ENCODE measurements at regions not wholly inside any gene's neighbourhood (a gene's known extent, or its start where the extent isn't known, plus 50 kb on each side); places are given as distances from the start of the nearest gene placed in this dataset.

GRCh38 chr14:101328412-101329028, 232.8 kb upstream of the DIO3 start:
- Histone ChIP-seq H4K20me1 (ENCODE audit: insufficient read depth, low read length) (no peaks in the 10 kb centered on the region), H3K36me3 (replicated peaks in 1 of 2; ENCODE audit: control insufficient read depth in 1 of 2, insufficient read depth in 2 of 2, low read length in 2 of 2) (no peaks in the 10 kb centered on the region), H3K4me3 (replicated peaks in 1 of 3; ENCODE audit: insufficient read depth in 1 of 3, low read depth in 2 of 3, low read length in 3 of 3) (peak overlapping the region in 1 of 3 experiments; percentile 9; a peak in 1 of 6 replicates), H2AFZ (ENCODE audit: low read length) (no peak overlapping the region), H3K27ac (ENCODE audit: extremely low read length, insufficient read depth, low read length) (peak overlapping the region; percentile 52), H3K27me3 (ENCODE audit: control insufficient read depth in 1 of 2, insufficient read depth in 2 of 2, low read length in 2 of 2) (no peaks in the 10 kb centered on the region; a peak in 1 of 5 replicates), H3K4me2 (ENCODE audit: low read depth, low read length) (peak overlapping the region; percentile 60), H3K9me3 (ENCODE audit: low read length) (peaks cover 10% of the 10 kb centered on the region), H3K9ac (ENCODE audit: insufficient read depth, low read depth, low read length) (no peak overlapping the region), H3K4me1 (ENCODE audit: insufficient read depth, low read length) (peaks cover 87% of the 10 kb centered on the region), H3K79me2 (ENCODE audit: insufficient read depth, low read length) (no peaks in the 10 kb centered on the region)
- CTCF ChIA-PET (ENCODE audit: low intra/inter-chr PET ratio, low total read pairs) = no interaction called here
- intact Hi-C loops (cut with micrococcal nuclease; ENCODE audit: unreplicated experiment) (no loop called here), in situ Hi-C loops (cut with HindIII; ENCODE audit: extremely low pct_ligation_motif_present, low pct_unique_long_range_greater_than_20kb) (no loop called here)
- FAIRE-seq (peak; percentile 95), ATAC-seq (peak; percentile 90), DNase-seq (ENCODE audit: low spot score) (peak; percentile 78)
- POLR2A ChIA-PET = interaction anchor here (1.0 to 3.5 kb wide), 2 partner anchors 39 to 513 kb away, joined by 5 to 51 read pairs; no protein-coding TSS in a partner anchor
- WGBS (ENCODE audit: low lambda C conversion rate) = 19% methylated on average over 10 of the region's 10 CpGs
- no TSS peak for BruUV-seq (replicated peaks)
- TF ChIP-seq SIN3A (IDR thresholded peaks at IDR 0.05; ENCODE audit: borderline replicate concordance, low read depth, low read length) (no peak), BCL3 (CRISPR knock-in tag; IDR thresholded peaks at IDR 0.05) (no peak), ZNF589 (CRISPR knock-in tag; conservative IDR thresholded peaks at IDR 0.05) (no peak), KDM6A (CRISPR knock-in tag; IDR thresholded peaks at IDR 0.05; ENCODE audit: low read depth) (peak; percentile 61; the same call in 1 of the 2 replicates), ZBTB33 (CRISPR knock-in tag; IDR thresholded peaks at IDR 0.05) (no peak), KDM5A (IDR thresholded peaks at IDR 0.05; ENCODE audit: borderline replicate concordance, low read length) (no peak), SOX6 (IDR thresholded peaks at IDR 0.05) (no peak), SOX6 (CRISPR knock-in tag; IDR thresholded peaks at IDR 0.05) (peak; percentile 42; the same call in 1 of the 2 replicates), FOXC1 (CRISPR knock-in tag; IDR thresholded peaks at IDR 0.05; ENCODE audit: borderline replicate concordance) (0 out of 2 replicates have a peak, but pooled peaks have one; percentile 16), ZNF441 (CRISPR knock-in tag; IDR thresholded peaks at IDR 0.05; ENCODE audit: borderline replicate concordance) (0 out of 2 replicates have a peak, but pooled peaks have one; percentile 45), KDM2A (CRISPR knock-in tag; IDR thresholded peaks at IDR 0.05; ENCODE audit: borderline replicate concordance, low read depth) (0 out of 2 replicates have a peak, but pooled peaks have one; percentile 41), MYC (CRISPR knock-in tag; IDR thresholded peaks at IDR 0.05; ENCODE audit: borderline replicate concordance) (no peak), FOXO1 (CRISPR knock-in tag; IDR thresholded peaks at IDR 0.05) (peak; percentile 23; the same call in 1 of the 2 replicates), MED1 (CRISPR knock-in tag; IDR thresholded peaks at IDR 0.05) (peak; percentile 91), XRCC5 (optimal IDR thresholded peaks at IDR 0.05; ENCODE audit: low read length) (no peak), RBAK (CRISPR knock-in tag; IDR thresholded peaks at IDR 0.05) (peak; percentile 39; the same call in 1 of the 2 replicates), TBX3 (IDR thresholded peaks at IDR 0.05; ENCODE audit: borderline replicate concordance) (no peak), EP300 (IDR thresholded peaks at IDR 0.05; ENCODE audit: low read depth in 2 of 2, low read length in 2 of 2) (peak in 1 of 2 experiments; percentile 59; a peak in 1 of 4 replicates), EP300 (CRISPR knock-in tag; IDR thresholded peaks at IDR 0.05; ENCODE audit: borderline replicate concordance) (no peak), ZSCAN21 (CRISPR knock-in tag; IDR thresholded peaks at IDR 0.05; ENCODE audit: borderline replicate concordance) (0 out of 2 replicates have a peak, but pooled peaks have one; percentile 41), CCDC6 (CRISPR knock-in tag; IDR thresholded peaks at IDR 0.05) (0 out of 2 replicates have a peak, but pooled peaks have one; percentile 46), RBM39 (IDR thresholded peaks at IDR 0.05; ENCODE audit: low read depth, low read length, poor library complexity, severe bottlenecking) (no peak), MXD4 (CRISPR knock-in tag; IDR thresholded peaks at IDR 0.05) (no peak)
